ENCODE measurements at regions not wholly inside any gene's neighbourhood (a gene's known extent, or its start where the extent isn't known, plus 50 kb on each side); places are given as distances from the start of the nearest gene placed in this dataset.
"Not testable (repeated sequence)": the region's sequence is repeated elsewhere in the genome, so short reads cannot be mapped to it uniquely, and the experiment has no call there.

GRCh38 chrX:140633105-140633504 lies 76.5 kb upstream of the LINC00632 start:
- DNase-seq (ENCODE audit: low read depth): not testable (repeated sequence)

DNA sequence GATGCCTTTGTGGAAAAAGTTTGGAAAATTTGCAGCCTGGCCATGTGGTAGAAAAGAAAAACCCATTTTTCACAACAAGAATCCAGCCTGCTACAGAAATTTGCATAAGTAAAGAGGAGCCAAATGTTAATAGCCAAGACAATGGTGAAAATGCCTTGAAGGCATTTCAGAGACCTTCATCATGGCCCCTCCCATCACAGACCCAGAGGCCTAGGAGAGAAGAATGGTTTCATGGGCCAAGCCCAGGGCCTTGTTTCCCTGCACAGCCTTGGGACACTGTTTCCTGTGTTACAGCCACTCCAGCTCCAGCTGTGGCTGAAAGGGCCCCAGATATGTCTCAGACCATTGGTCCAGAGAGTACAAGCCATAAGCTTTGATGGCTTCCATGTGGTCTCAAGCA lies 101.4 kb upstream of the LINC00632 start:
- no peak for DNase-seq (ENCODE audit: low read depth)

DNA sequence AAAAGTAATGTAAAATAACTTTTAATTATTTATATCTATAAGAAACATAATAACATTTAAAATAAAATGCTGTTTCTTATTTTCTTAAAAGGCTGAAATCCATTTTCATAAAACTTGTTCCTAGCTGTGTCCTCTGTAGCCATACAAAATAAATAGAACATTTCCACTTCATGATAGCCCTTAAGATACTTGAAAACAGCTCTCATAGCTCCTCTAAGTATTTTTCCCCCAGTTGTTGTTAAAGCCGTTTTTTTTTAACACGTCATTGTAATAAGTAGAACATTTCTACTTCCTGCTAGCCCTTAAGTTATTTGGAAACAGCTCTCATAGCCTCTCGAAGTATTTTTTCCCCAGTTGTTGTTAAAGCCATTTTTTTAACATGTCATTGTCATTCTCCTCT lies 97.3 kb upstream of the SOX3 start:
- no peak for DNase-seq (ENCODE audit: low read depth)

DNA sequence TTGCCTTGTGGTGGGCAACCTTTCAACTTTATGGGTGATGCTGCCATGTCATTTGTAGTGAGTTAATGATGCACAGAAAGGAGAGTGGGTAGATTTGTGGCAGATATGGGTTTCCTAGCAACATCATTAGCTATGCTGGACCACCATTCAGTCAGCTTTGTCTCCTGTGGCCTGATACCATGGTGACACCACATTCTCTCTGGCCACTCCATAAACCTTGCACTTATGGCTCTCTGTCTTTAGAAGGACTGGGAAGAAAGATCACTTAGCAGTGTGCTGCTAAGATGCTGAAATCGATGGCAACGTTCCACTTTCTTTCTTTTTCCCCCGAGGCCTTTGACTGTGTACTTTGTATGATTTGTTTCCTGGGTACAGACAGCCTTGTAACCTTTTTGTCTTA lies 95.0 kb upstream of the SOX3 start:
- no peak for DNase-seq (ENCODE audit: low read depth)

DNA sequence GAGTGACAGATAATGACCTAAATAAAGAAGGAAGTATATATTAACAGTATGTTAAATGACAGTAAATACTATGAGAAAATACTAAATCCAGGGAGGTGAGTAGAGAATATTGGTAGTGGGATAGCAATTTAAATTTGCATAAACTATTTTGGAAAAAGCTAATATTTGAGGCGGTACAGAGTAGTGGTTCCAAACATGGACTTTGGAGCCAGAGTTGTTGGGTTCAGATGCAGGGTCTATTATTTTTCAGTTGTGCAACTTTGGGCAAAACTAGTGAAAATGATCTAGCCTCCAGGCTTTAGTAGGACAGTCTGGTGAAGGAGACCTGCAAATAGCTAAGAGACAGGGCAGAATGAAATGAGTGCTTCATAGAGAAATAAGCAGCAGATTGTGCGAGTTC lies 84.8 kb upstream of the SOX3 start:
- no peak for DNase-seq (ENCODE audit: low read depth)

DNA sequence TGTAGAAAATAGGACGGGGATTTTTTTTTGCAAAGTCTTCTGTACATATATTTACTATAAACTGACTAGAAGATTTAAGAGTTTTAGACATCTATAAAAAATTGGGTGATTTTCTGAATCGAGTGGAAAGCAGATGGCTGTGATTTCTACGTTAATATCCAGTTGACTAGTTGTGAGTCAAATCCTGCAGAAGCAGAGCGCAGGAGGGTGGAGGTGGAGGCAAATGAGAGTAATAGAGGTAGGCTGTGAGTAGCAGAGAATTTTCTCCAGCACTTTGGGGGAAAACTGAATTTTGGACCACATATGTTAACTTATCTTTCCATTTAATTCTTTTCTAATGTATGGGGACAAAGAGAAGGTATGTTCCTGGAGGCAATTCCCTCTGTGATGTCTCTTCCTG lies 82.1 kb upstream of the SOX3 start:
- DNase-seq (ENCODE audit: low read depth): no peak

DNA sequence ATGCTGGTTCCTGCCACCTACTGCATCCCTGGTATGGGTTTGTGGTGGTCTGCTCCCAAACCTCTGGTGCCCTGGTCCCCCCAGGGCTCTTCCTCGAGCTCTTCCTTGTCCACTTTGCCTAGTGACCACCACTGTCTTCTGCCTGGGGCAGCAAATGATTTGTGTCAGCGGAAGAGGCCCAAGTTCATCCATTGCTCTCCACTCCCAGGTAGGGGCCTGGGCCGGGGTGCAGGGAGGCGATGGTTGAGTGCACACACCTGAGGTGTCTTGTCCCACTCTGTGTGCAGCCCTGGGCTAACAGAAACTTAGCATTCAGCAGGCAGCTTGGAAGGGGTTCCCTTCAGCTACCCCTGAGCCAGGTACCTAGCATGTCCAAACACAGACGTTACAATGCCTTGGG lies 75.6 kb upstream of the SOX3 start:
- DNase-seq (ENCODE audit: low read depth): no peak

- DNase-seq (ENCODE audit: low read depth): peak; percentile 4
These were observed 67.9 kb upstream of the SOX3 start for GRCh38 chrX:140572724-140573123.

DNA sequence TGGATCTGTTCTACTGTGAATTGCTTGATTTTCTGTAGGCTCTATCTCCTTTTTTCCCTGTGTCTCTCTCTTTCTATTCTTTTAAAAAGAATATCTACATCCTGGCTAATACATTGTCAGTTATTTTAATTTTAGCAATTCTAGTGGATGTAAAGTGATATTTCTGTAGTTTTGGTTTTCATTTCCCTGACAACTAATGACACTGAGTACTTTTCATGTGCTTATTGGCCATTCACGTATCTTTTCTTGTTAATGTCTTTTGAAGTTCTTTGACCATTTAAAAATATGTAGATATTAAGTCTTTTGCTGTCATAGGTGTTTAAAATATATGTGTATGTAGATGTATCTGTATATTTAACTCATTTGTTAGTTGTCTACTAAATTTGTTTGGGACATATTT lies 59.0 kb upstream of the SOX3 start:
- DNase-seq (ENCODE audit: low read depth): no peak

All from stromal cell of bone marrow (primary cell).